ENCODE measurements at regions not wholly inside any gene's neighbourhood (a gene's known extent, or its start where the extent isn't known, plus 50 kb on each side); places are given as distances from the start of the nearest gene placed in this dataset.

- DNase-seq (ENCODE audit: low spot score) (no peak), ATAC-seq (peak; percentile 58)
- Mint-ChIP-seq H3K36me3 (no peaks in the 10 kb centered on the region; the same call in 1 of the 2 replicates), H3K9me3 (peaks cover 1% of the 10 kb centered on the region; the same call in 1 of the 2 replicates), H3K4me1 (peaks cover 48% of the 10 kb centered on the region), H3K27ac (peak overlapping the region; percentile 66), H3K4me3 (no peak overlapping the region), H3K27me3 (ENCODE audit: low read depth) (no peaks in the 10 kb centered on the region; the same call in 1 of the 2 replicates)
- ChIA-PET POLR2A (no interaction called here), CTCF (interaction anchor here (0.6 to 0.7 kb wide), 2 partner anchors 33 to 151 kb away, joined by 3 to 5 read pairs; no protein-coding TSS in a partner anchor)
- TF ChIP-seq ZNF232 (CRISPR knock-in tag; IDR thresholded peaks at IDR 0.05): no peak
- no peak for TF ChIP-seq TCF7 (CRISPR knock-in tag; IDR thresholded peaks at IDR 0.05; ENCODE audit: low read depth)
- no peak for TF ChIP-seq FOXJ3 (CRISPR knock-in tag; IDR thresholded peaks at IDR 0.05; ENCODE audit: borderline replicate concordance)
- TF ChIP-seq IRF1 (CRISPR knock-in tag; IDR thresholded peaks at IDR 0.05): no peak
- TF ChIP-seq, protein P1, sequence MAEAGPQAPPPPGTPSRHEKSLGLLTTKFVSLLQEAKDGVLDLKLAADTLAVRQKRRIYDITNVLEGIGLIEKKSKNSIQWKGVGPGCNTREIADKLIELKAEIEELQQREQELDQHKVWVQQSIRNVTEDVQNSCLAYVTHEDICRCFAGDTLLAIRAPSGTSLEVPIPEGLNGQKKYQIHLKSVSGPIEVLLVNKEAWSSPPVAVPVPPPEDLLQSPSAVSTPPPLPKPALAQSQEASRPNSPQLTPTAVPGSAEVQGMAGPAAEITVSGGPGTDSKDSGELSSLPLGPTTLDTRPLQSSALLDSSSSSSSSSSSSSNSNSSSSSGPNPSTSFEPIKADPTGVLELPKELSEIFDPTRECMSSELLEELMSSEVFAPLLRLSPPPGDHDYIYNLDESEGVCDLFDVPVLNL (CRISPR knock-in tag; IDR thresholded peaks at IDR 0.05; ENCODE audit: borderline replicate concordance, low read depth): no peak
- TF ChIP-seq GRHL2 (CRISPR knock-in tag; IDR thresholded peaks at IDR 0.05; ENCODE audit: insufficient replicate concordance, severe bottlenecking): no peak
These were observed 103.0 kb upstream of the ETV3 start for GRCh38 chr1:157241185-157241538.

GRCh38 chr1:157240495-157241184 lies 102.4 kb upstream of the ETV3 start:
- no peak overlapping the region for H3K4me3 Mint-ChIP-seq
- no peaks in the 10 kb centered on the region; the same call in 1 of the 2 replicates for H3K36me3 Mint-ChIP-seq
- ChIA-PET CTCF (interaction anchor here (0.7 to 1.1 kb wide), 3 partner anchors 10 to 265 kb away, joined by 3 to 4 read pairs (median 4); no protein-coding TSS in a partner anchor), POLR2A (no interaction called here)
- H3K9me3 Mint-ChIP-seq: no peaks in the 10 kb centered on the region
- no peaks in the 10 kb centered on the region; the same call in 1 of the 2 replicates for H3K27me3 Mint-ChIP-seq (ENCODE audit: low read depth)
- DNase-seq (ENCODE audit: low spot score) (peak; percentile 15), ATAC-seq (peak; percentile 78)
- peaks cover 53% of the 10 kb centered on the region for H3K4me1 Mint-ChIP-seq
- H3K27ac Mint-ChIP-seq: peak overlapping the region; percentile 66
- TF ChIP-seq GABPB1 (CRISPR knock-in tag; IDR thresholded peaks at IDR 0.05): peak; percentile 44; the same call in 1 of the 2 replicates
- no peak for TF ChIP-seq PRRX2 (CRISPR knock-in tag; IDR thresholded peaks at IDR 0.05)
- no peak for TF ChIP-seq MYBL2 (CRISPR knock-in tag; IDR thresholded peaks at IDR 0.05)
- no peak for TF ChIP-seq ZNF263 (CRISPR knock-in tag; IDR thresholded peaks at IDR 0.05; ENCODE audit: low read depth)
- TF ChIP-seq, protein P2, sequence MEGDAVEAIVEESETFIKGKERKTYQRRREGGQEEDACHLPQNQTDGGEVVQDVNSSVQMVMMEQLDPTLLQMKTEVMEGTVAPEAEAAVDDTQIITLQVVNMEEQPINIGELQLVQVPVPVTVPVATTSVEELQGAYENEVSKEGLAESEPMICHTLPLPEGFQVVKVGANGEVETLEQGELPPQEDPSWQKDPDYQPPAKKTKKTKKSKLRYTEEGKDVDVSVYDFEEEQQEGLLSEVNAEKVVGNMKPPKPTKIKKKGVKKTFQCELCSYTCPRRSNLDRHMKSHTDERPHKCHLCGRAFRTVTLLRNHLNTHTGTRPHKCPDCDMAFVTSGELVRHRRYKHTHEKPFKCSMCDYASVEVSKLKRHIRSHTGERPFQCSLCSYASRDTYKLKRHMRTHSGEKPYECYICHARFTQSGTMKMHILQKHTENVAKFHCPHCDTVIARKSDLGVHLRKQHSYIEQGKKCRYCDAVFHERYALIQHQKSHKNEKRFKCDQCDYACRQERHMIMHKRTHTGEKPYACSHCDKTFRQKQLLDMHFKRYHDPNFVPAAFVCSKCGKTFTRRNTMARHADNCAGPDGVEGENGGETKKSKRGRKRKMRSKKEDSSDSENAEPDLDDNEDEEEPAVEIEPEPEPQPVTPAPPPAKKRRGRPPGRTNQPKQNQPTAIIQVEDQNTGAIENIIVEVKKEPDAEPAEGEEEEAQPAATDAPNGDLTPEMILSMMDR (IDR thresholded peaks at IDR 0.05): no peak

GRCh38 chr1:157239936-157240335 lies 101.7 kb upstream of the ETV3 start:
- ChIA-PET CTCF (interaction anchor here (0.7 to 1.1 kb wide), 2 partner anchors 9 to 266 kb away, joined by 4 read pairs; no protein-coding TSS in a partner anchor), POLR2A (interaction anchor here (0.7 kb wide), 1 partner anchor 141 kb away, joined by 3 read pairs; no protein-coding TSS in a partner anchor)
- Mint-ChIP-seq H3K27ac (no peak overlapping the region), H3K4me1 (peaks cover 60% of the 10 kb centered on the region), H3K36me3 (no peaks in the 10 kb centered on the region; the same call in 1 of the 2 replicates), H3K27me3 (ENCODE audit: low read depth) (no peaks in the 10 kb centered on the region; the same call in 1 of the 2 replicates), H3K9me3 (no peaks in the 10 kb centered on the region), H3K4me3 (no peak overlapping the region)
- TF ChIP-seq, protein P3, sequence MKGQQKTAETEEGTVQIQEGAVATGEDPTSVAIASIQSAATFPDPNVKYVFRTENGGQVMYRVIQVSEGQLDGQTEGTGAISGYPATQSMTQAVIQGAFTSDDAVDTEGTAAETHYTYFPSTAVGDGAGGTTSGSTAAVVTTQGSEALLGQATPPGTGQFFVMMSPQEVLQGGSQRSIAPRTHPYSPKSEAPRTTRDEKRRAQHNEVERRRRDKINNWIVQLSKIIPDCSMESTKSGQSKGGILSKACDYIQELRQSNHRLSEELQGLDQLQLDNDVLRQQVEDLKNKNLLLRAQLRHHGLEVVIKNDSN (CRISPR knock-in tag; IDR thresholded peaks at IDR 0.05): no peak
- TF ChIP-seq JAZF1 (CRISPR knock-in tag; IDR thresholded peaks at IDR 0.05): no peak
- TF ChIP-seq, protein P4, sequence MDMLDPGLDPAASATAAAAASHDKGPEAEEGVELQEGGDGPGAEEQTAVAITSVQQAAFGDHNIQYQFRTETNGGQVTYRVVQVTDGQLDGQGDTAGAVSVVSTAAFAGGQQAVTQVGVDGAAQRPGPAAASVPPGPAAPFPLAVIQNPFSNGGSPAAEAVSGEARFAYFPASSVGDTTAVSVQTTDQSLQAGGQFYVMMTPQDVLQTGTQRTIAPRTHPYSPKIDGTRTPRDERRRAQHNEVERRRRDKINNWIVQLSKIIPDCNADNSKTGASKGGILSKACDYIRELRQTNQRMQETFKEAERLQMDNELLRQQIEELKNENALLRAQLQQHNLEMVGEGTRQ (CRISPR knock-in tag; IDR thresholded peaks at IDR 0.05): no peak
- ATAC-seq (no peak), DNase-seq (ENCODE audit: low spot score) (no peak)

Measured in WTC11 (cell line).